Omental fat pad (tissue), 3 donors: ENCODE measurements at regions not wholly inside any gene's neighbourhood (a gene's known extent, or its start where the extent isn't known, plus 50 kb on each side); places are given as distances from the start of the nearest gene placed in this dataset.

Experiments used
- ATAC-seq: fragments of 150-250 bp; one replicate; pipeline ENCODE4 v1.9.1; 2016; ENCODE audit warnings: mild to moderate bottlenecking, moderate library complexity; ENCODE audit not compliant: low FRiP score
- DNase-seq: peaks from one replicate; pipeline ENCODE4 v3.0.0-alpha.2; 2019; ENCODE audit warnings: low spot score
- CTCF ChIP-seq, 3 donors: fragments of 450-650 bp; IDR thresholded peaks; one replicate each; pipeline ENCODE4 v1.5.1; 2016 to 2017; ENCODE audit warnings: antibody characterized with exemption in 3 of 3, mild to moderate bottlenecking in 3 of 3, moderate library complexity in 2 of 3

DNA sequence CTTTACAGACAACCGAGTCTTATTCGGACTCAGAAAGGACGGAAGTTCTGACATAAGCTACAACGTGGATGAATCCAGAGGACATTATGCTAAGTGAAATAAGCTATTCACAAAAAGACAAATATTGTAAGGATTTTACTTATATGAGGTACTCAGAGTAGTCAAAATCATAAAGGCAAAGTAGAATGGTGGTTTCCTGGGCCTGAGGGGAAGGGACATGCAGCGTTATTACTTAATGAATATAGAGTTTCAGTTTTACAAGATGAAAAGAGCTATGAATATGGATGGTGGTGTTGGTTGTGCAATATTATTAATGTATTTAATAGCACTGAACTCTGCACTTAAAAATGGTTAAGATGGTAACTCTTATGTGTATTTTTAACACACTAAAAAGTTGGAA lies 419.1 kb upstream of the SGCG start:
- DNase-seq (no peak), ATAC-seq (no peak)
- TF ChIP-seq CTCF (IDR thresholded peaks at IDR 0.05), result no peak

DNA sequence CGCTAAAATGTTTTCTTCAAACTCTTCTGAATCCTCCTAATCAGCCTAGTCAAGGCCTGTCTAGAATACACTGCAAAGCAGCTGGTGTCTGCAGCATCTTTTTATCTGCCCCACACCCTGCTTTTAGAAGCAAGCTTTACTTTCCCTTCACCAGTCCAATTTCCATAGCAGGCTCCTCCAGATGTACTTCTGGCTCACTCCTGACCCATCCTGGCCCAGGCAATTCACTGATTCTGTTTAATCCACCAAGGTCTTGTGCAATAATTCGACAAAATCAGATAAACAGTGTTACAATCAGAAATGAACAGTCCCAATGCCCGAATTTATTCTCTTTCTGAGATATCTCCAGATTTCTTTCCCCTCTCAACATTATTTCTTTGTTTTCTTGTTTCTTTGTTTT lies 415.2 kb upstream of the SGCG start:
- TF ChIP-seq CTCF (IDR thresholded peaks at IDR 0.05), result no peak
- DNase-seq (no peak), ATAC-seq (no peak)

DNA sequence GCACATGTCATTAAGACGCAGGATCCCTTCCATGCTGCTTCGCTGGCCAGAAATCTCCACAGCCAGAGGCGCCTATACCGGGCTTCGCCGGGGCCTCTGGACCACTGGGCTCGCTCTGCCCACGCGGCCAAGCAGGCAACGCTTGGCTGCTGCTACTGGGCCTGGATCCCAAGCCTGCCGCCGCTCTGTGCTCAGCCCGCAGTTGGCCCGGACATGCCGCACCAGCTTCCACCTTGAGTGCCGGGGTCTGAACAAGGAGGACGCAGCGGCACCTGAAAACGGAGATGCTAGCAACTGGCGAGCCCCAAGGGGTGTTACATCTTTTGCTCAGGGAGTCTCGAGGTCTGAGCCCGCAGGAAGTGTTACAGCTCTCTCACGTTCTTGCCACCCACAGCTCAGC lies 409.9 kb upstream of the SGCG start:
- ATAC-seq (no peak), DNase-seq (no peak)
- no peak for TF ChIP-seq CTCF (IDR thresholded peaks at IDR 0.05)

DNA sequence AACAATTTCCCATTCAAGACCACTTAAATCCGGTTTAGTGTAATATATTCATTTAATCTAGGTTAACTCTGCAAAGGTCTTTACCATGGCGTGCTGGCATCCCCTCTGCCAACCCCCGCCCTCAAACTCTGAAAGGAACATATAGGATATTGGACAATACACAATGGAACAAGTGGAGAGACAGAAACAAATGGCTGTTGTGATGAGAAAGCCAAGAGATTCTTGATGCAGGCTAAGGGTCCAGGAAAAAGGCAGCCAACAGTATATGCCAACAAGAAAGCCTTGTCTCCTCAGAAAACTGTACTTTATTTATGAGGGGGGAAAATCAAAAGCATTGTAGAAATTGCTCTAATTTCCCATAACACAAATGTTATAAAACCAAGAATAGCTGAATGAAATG lies 407.3 kb upstream of the SGCG start:
- TF ChIP-seq CTCF (IDR thresholded peaks at IDR 0.05), result no peak
- ATAC-seq, result no peak

GRCh38 chr13:22776394-22777186 lies 404.2 kb upstream of the SGCG start:
- DNase-seq, result no peak
- TF ChIP-seq CTCF (IDR thresholded peaks at IDR 0.05), result no peak
- no peak for ATAC-seq

More for the DNA sequence above, 407.3 kb upstream of the SGCG start:
- DNase-seq, result no peak

DNA sequence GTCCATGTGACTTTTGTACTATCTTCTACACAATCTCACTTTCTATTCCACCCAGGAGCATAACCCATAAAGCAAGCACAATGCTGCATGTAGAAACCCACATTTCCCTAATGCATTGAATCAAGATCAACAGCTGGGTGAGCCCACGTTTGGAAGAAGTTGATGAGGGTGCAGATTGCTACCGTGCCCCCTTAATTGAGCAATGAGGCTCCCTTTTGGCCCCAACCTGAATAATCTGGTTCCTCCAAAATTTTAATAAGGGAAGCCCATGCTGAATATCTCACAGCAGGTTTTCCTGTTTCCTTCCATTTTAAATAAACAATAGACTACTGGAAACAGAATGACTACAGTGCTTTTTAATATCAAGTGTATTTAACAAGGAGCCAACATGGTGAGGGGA lies 403.6 kb upstream of the SGCG start:
- TF ChIP-seq CTCF (IDR thresholded peaks at IDR 0.05), result no peak

GRCh38 chr13:22789027-22789593 lies 391.7 kb upstream of the SGCG start:
- no peak for TF ChIP-seq CTCF (IDR thresholded peaks at IDR 0.05)

More for the DNA sequence above, 403.6 kb upstream of the SGCG start:
- no peak for ATAC-seq
- DNase-seq, result no peak

More at GRCh38 chr13:22789027-22789593, 391.7 kb upstream of the SGCG start:
- ATAC-seq, result peak; percentile 54
- DNase-seq, result no peak
